ENCODE measurements at regions not wholly inside any gene's neighbourhood (a gene's known extent, or its start where the extent isn't known, plus 50 kb on each side); places are given as distances from the start of the nearest gene placed in this dataset.

DNA sequence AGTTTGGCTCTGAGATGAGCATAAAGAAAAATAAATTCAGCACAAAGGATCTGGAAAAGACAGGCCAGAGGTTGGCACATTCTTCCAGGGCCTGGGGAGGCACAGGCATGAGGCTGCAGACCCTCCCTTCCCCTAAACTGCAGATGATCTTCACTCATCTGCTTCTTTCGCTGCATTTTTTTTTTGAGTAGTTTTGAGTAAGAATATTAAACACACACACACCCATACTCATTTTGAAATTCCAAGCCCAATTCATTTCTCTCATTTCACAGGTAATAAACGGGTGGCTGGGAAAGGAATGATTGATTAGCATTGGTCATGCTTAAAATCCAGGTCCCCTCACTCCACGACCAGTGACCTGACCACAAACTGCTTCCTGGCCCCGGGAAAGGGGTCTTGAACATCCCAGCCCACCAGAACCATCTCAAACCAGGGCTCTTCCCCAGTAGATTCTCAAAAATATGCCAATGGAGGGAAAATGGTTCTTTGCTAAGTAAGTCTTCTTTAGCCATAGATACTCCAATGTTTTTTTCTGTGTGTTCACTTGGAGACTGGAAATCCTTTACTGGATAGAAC is 219.6 kb downstream of the ANAPC1 start:
- no peak overlapping the region for H2AFZ ChIP-seq (ENCODE audit: low read length)
- H3K79me2 ChIP-seq (ENCODE audit: insufficient read depth, low read depth, low read length) = no peaks in the 10 kb centered on the region
- H3K27ac ChIP-seq (ENCODE audit: low read depth, low read length, poor library complexity, severe bottlenecking) = no peak overlapping the region
- ChIA-PET CTCF (ENCODE audit: unreplicated experiment) (no interaction called here), POLR2A (no interaction called here)
- BruUV-seq (replicated peaks) = no TSS peak
- no peak overlapping the region for H3K4me3 ChIP-seq (ENCODE audit: low read depth, low read length, poor library complexity, severe bottlenecking)
- H3K4me1 ChIP-seq (ENCODE audit: insufficient read depth, low read length, poor library complexity, severe bottlenecking) = peaks cover 44% of the 10 kb centered on the region
- intact Hi-C loops (cut with micrococcal nuclease; ENCODE audit: unreplicated experiment) = no loop called here
- peaks cover 22% of the 10 kb centered on the region; the same call in 1 of the 2 replicates for H3K9me3 ChIP-seq (ENCODE audit: low read length)
- no peaks in the 10 kb centered on the region for H3K9me2 ChIP-seq (ENCODE audit: insufficient read depth, low read length)
- H4K20me1 ChIP-seq (ENCODE audit: insufficient read depth, low read length) = no peaks in the 10 kb centered on the region
- DNase-seq (ENCODE audit: low spot score) = no peak
- TF ChIP-seq, protein P1, sequence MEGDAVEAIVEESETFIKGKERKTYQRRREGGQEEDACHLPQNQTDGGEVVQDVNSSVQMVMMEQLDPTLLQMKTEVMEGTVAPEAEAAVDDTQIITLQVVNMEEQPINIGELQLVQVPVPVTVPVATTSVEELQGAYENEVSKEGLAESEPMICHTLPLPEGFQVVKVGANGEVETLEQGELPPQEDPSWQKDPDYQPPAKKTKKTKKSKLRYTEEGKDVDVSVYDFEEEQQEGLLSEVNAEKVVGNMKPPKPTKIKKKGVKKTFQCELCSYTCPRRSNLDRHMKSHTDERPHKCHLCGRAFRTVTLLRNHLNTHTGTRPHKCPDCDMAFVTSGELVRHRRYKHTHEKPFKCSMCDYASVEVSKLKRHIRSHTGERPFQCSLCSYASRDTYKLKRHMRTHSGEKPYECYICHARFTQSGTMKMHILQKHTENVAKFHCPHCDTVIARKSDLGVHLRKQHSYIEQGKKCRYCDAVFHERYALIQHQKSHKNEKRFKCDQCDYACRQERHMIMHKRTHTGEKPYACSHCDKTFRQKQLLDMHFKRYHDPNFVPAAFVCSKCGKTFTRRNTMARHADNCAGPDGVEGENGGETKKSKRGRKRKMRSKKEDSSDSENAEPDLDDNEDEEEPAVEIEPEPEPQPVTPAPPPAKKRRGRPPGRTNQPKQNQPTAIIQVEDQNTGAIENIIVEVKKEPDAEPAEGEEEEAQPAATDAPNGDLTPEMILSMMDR (conservative IDR thresholded peaks at IDR 0.05; ENCODE audit: low read length) = no peak
- no peak for TF ChIP-seq EZH2phosphoT487 (IDR thresholded peaks at IDR 0.05; ENCODE audit: borderline replicate concordance, low read depth, low read length)
- peaks cover 19% of the 10 kb centered on the region for H3K36me3 ChIP-seq (ENCODE audit: insufficient read depth, low read length)
- no peak overlapping the region for H3K4me2 ChIP-seq (ENCODE audit: low read length)

DNA sequence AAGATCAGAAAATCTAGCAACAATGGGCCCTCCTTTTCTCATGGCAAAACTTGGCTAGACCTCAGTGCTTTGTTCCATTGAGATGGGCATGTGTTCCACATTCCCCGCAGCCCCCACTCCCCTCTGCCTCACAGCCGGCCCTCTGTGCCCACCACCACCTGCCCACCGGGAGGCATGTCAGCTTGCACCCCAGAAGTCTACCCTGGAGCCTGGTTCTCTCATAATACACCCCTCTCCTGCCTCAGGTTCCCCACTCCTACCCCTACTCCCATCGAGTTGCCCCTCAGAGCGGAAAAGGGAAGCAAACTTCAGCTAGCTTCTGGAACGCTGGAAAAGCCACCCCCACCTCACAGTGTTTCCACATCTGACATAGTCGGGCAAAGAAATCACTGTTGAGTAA is 219.0 kb downstream of the ANAPC1 start:
- H3K9me3 ChIP-seq (ENCODE audit: low read length) = peaks cover 22% of the 10 kb centered on the region; the same call in 1 of the 2 replicates
- ChIA-PET POLR2A (no interaction called here), CTCF (ENCODE audit: unreplicated experiment) (no interaction called here)
- H3K4me1 ChIP-seq (ENCODE audit: insufficient read depth, low read length, poor library complexity, severe bottlenecking) = peaks cover 44% of the 10 kb centered on the region
- peaks cover 19% of the 10 kb centered on the region for H3K36me3 ChIP-seq (ENCODE audit: insufficient read depth, low read length)
- H3K4me3 ChIP-seq (ENCODE audit: low read depth, low read length, poor library complexity, severe bottlenecking) = no peak overlapping the region
- TF ChIP-seq EZH2phosphoT487 (IDR thresholded peaks at IDR 0.05; ENCODE audit: borderline replicate concordance, low read depth, low read length) = no peak
- TF ChIP-seq, protein P1 (conservative IDR thresholded peaks at IDR 0.05; ENCODE audit: low read length) = no peak
- no peak for DNase-seq (ENCODE audit: low spot score)
- no peak overlapping the region for H2AFZ ChIP-seq (ENCODE audit: low read length)
- no TSS peak for BruUV-seq (replicated peaks)
- intact Hi-C loops (cut with micrococcal nuclease; ENCODE audit: unreplicated experiment) = no loop called here
- H3K4me2 ChIP-seq (ENCODE audit: low read length) = no peak overlapping the region
- no peaks in the 10 kb centered on the region for H3K9me2 ChIP-seq (ENCODE audit: insufficient read depth, low read length)
- no peaks in the 10 kb centered on the region for H3K79me2 ChIP-seq (ENCODE audit: insufficient read depth, low read depth, low read length)
- no peak overlapping the region for H3K27ac ChIP-seq (ENCODE audit: low read depth, low read length, poor library complexity, severe bottlenecking)
- no peaks in the 10 kb centered on the region for H4K20me1 ChIP-seq (ENCODE audit: insufficient read depth, low read length)

DNA sequence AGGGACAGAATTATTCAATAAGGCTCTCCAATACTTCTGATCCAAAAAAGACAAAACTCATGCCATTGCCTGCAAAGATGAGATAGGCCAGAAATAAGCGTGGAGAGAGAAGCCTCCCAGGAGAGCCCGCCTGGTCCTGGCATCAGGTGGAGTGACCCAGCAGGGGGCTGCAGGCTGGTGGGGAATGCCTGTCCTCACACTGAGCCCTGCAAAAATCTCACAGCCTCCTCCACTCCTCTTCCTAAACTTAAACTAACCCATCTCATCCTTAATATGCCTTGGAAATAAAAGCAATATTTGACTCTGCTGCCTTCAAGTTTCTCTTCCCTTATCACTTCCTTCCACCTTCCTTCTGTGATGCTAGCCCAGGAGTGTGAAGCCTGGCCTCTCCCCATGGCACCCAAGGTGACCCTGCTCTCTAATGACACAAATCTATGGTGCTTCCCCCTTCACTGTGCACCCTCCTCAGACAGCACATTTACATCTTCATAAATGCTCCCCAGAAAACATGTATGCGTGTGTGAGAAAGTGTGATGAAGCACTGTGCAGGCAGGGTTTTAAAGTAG is 218.4 kb downstream of the ANAPC1 start:
- ChIA-PET CTCF (ENCODE audit: unreplicated experiment) (no interaction called here), POLR2A (no interaction called here)
- Histone ChIP-seq H3K9me3 (ENCODE audit: low read length) (peaks cover 22% of the 10 kb centered on the region; the same call in 1 of the 2 replicates), H2AFZ (ENCODE audit: low read length) (no peak overlapping the region), H3K9me2 (ENCODE audit: insufficient read depth, low read length) (no peaks in the 10 kb centered on the region), H3K79me2 (ENCODE audit: insufficient read depth, low read depth, low read length) (no peaks in the 10 kb centered on the region), H3K36me3 (ENCODE audit: insufficient read depth, low read length) (peaks cover 19% of the 10 kb centered on the region), H3K4me1 (ENCODE audit: insufficient read depth, low read length, poor library complexity, severe bottlenecking) (peaks cover 49% of the 10 kb centered on the region), H4K20me1 (ENCODE audit: insufficient read depth, low read length) (no peaks in the 10 kb centered on the region), H3K4me3 (ENCODE audit: low read depth, low read length, poor library complexity, severe bottlenecking) (no peak overlapping the region), H3K4me2 (ENCODE audit: low read length) (0 out of 2 replicates have a peak overlapping the region, but pooled peaks have one; percentile 11), H3K27ac (ENCODE audit: low read depth, low read length, poor library complexity, severe bottlenecking) (no peak overlapping the region)
- TF ChIP-seq, protein P1 (conservative IDR thresholded peaks at IDR 0.05; ENCODE audit: low read length) = no peak
- no peak for TF ChIP-seq EZH2phosphoT487 (IDR thresholded peaks at IDR 0.05; ENCODE audit: borderline replicate concordance, low read depth, low read length)
- DNase-seq (ENCODE audit: low spot score) = no peak
- no TSS peak for BruUV-seq (replicated peaks)
- intact Hi-C loops (cut with micrococcal nuclease; ENCODE audit: unreplicated experiment) = no loop called here
